ENCODE measurements at regions not wholly inside any gene's neighbourhood (a gene's known extent, or its start where the extent isn't known, plus 50 kb on each side); places are given as distances from the start of the nearest gene placed in this dataset.

GRCh38 chr4:1530356-1530755 is 124.1 kb upstream of the NKX1-1 start:
- TF ChIP-seq CTCF (IDR thresholded peaks at IDR 0.05): no peak
- TF ChIP-seq EZH2 (IDR thresholded peaks at IDR 0.05): no peak
- TF ChIP-seq EZH2phosphoT487 (IDR thresholded peaks at IDR 0.05): no peak

Measured in neural progenitor cell (in vitro differentiated cells).